HL-60 (cell line): ENCODE measurements at regions not wholly inside any gene's neighbourhood (a gene's known extent, or its start where the extent isn't known, plus 50 kb on each side); places are given as distances from the start of the nearest gene placed in this dataset.

Experiments used
- DNase-seq, 2 experiments: peaks; one replicate each; pipeline ENCODE4 v3.0.0-alpha.2; 2010 to 2020; ENCODE audit warnings: low read depth in 1 of 2, low spot score in 1 of 2
- H3K27ac ChIP-seq: fragments of 250-450 bp; sonication (Bioruptor Pico); replicated peaks from 2 replicates; pipeline ENCODE4 v1.5.1; 2020; ENCODE audit warnings: mild to moderate bottlenecking, moderate library complexity
- H3K27me3 ChIP-seq: fragments of 250-450 bp; sonication (Bioruptor Pico); 2 replicates; pipeline ENCODE4 v1.5.1; 2021; ENCODE audit warnings: mild to moderate bottlenecking, moderate library complexity; ENCODE audit not compliant: insufficient read depth, poor library complexity, severe bottlenecking
- H3K4me3 ChIP-seq: replicated peaks from 2 replicates; pipeline ENCODE4 v1.5.1; 2011; ENCODE audit warnings: mild to moderate bottlenecking, control low read depth, low read length; ENCODE audit not compliant: insufficient read depth
- CTCF ChIP-seq: IDR thresholded peaks from one replicate; pipeline ENCODE4 v1.5.1; 2011; ENCODE audit warnings: low read length, control low read depth, inconsistent platforms; ENCODE audit not compliant: insufficient read depth
- GABPA ChIP-seq: IDR thresholded peaks from 2 replicates; pipeline ENCODE4 v1.6.1; 2012; ENCODE audit warnings: low read depth
- POLR2AphosphoS5 ChIP-seq: IDR thresholded peaks from 2 replicates; pipeline ENCODE4 v1.6.1; 2012; ENCODE audit warnings: low read depth
- SPI1 ChIP-seq: IDR thresholded peaks from 2 replicates; pipeline ENCODE4 v1.6.1; 2012; ENCODE audit warnings: low read depth, mild to moderate bottlenecking, borderline replicate concordance
- TF ChIP-seq, protein P1 (sequence below): IDR thresholded peaks from 2 replicates; pipeline ENCODE4 v1.6.1; 2012; ENCODE audit warnings: low read depth; ENCODE audit not compliant: insufficient replicate concordance

GRCh38 chr13:63336549-63336948, 1920.9 kb upstream of the PCDH20 start:
- no peak for TF ChIP-seq CTCF
- TF ChIP-seq, protein P1, sequence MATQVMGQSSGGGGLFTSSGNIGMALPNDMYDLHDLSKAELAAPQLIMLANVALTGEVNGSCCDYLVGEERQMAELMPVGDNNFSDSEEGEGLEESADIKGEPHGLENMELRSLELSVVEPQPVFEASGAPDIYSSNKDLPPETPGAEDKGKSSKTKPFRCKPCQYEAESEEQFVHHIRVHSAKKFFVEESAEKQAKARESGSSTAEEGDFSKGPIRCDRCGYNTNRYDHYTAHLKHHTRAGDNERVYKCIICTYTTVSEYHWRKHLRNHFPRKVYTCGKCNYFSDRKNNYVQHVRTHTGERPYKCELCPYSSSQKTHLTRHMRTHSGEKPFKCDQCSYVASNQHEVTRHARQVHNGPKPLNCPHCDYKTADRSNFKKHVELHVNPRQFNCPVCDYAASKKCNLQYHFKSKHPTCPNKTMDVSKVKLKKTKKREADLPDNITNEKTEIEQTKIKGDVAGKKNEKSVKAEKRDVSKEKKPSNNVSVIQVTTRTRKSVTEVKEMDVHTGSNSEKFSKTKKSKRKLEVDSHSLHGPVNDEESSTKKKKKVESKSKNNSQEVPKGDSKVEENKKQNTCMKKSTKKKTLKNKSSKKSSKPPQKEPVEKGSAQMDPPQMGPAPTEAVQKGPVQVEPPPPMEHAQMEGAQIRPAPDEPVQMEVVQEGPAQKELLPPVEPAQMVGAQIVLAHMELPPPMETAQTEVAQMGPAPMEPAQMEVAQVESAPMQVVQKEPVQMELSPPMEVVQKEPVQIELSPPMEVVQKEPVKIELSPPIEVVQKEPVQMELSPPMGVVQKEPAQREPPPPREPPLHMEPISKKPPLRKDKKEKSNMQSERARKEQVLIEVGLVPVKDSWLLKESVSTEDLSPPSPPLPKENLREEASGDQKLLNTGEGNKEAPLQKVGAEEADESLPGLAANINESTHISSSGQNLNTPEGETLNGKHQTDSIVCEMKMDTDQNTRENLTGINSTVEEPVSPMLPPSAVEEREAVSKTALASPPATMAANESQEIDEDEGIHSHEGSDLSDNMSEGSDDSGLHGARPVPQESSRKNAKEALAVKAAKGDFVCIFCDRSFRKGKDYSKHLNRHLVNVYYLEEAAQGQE = no peak
- no peak for TF ChIP-seq SPI1
- no peak for TF ChIP-seq GABPA
- no peak for TF ChIP-seq POLR2AphosphoS5
- Histone ChIP-seq H3K4me3 (no peak overlapping the region), H3K27ac (no peak overlapping the region), H3K27me3 (no peaks in the 10 kb centered on the region)
- DNase-seq = no peak

DNA sequence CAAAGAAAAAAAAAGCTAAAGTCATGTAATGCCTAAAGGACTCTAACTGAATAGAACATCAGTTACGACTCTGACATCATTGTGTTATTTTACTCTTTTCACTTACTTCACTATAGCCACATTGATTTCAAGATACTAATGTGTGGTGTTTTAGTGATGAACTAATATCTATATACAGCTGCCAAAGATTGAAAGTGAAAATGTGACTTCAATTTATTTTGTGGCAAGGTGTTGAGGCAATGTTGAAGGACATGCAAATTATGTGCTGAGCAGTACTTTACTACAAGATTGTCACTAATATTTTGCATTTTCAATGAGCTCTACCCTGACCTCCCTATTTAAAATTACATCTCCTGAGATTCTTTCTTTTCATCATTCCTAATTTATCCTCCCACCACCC, 1911.9 kb upstream of the PCDH20 start:
- TF ChIP-seq GABPA (no peak), SPI1 (no peak), CTCF (no peak), POLR2AphosphoS5 (no peak)
- TF ChIP-seq, protein P1 = no peak
- Histone ChIP-seq H3K27me3 (no peaks in the 10 kb centered on the region), H3K4me3 (no peak overlapping the region), H3K27ac (no peak overlapping the region)
- DNase-seq = no peak

GRCh38 chr13:63323441-63323840, 1907.8 kb upstream of the PCDH20 start:
- Histone ChIP-seq H3K27me3 (no peaks in the 10 kb centered on the region), H3K4me3 (no peak overlapping the region), H3K27ac (no peak overlapping the region)
- TF ChIP-seq POLR2AphosphoS5 (no peak), GABPA (no peak), CTCF (no peak), SPI1 (no peak)
- TF ChIP-seq, protein P1 = no peak
- no peak for DNase-seq
